ENCODE measurements at regions not wholly inside any gene's neighbourhood (a gene's known extent, or its start where the extent isn't known, plus 50 kb on each side); places are given as distances from the start of the nearest gene placed in this dataset.
A peak's percentile ranks its signal among the peaks of the same experiment; 100 is the strongest.

- no peak for TF ChIP-seq CTCF (IDR thresholded peaks at IDR 0.05; ENCODE audit: insufficient read depth, low read length)
- H3K4me3 ChIP-seq (ENCODE audit: low read depth, low read length), result no peak overlapping the region
- DNase-seq (ENCODE audit: low read depth), result no peak
These were observed 136.7 kb upstream of the HS3ST2 start for GRCh38 chr16:22677024-22677830.

- no peak for DNase-seq (ENCODE audit: low read depth)
- TF ChIP-seq CTCF (IDR thresholded peaks at IDR 0.05; ENCODE audit: insufficient read depth, low read length), result no peak
These were observed 135.7 kb upstream of the HS3ST2 start for GRCh38 chr16:22678311-22678710.

GRCh38 chr16:22681554-22682291 is 132.2 kb upstream of the HS3ST2 start:
- H3K4me3 ChIP-seq (ENCODE audit: low read depth, low read length), result no peak overlapping the region
- DNase-seq (ENCODE audit: low read depth), result no peak
- no peak for TF ChIP-seq CTCF (IDR thresholded peaks at IDR 0.05; ENCODE audit: insufficient read depth, low read length)

More at GRCh38 chr16:22678311-22678710, 135.7 kb upstream of the HS3ST2 start:
- no peak overlapping the region for H3K4me3 ChIP-seq (ENCODE audit: low read depth, low read length)

- TF ChIP-seq CTCF (IDR thresholded peaks at IDR 0.05; ENCODE audit: insufficient read depth, low read length), result no peak
- no peak for DNase-seq (ENCODE audit: low read depth)
- H3K4me3 ChIP-seq (ENCODE audit: low read depth, low read length), result no peak overlapping the region
These were observed 130.7 kb upstream of the HS3ST2 start for GRCh38 chr16:22683258-22683657.

- H3K4me3 ChIP-seq (ENCODE audit: low read depth, low read length), result no peak overlapping the region
- no peak for DNase-seq (ENCODE audit: low read depth)
- no peak for TF ChIP-seq CTCF (IDR thresholded peaks at IDR 0.05; ENCODE audit: insufficient read depth, low read length)
These were observed 130.0 kb upstream of the HS3ST2 start for GRCh38 chr16:22683730-22684573.

GRCh38 chr16:22684574-22685458 is 129.1 kb upstream of the HS3ST2 start:
- H3K4me3 ChIP-seq (ENCODE audit: low read depth, low read length), result no peak overlapping the region
- no peak for TF ChIP-seq CTCF (IDR thresholded peaks at IDR 0.05; ENCODE audit: insufficient read depth, low read length)
- DNase-seq (ENCODE audit: low read depth), result peak; percentile 49

Data from fibroblast of the aortic adventitia (primary cell).